Breast epithelium (tissue), 4 donors: ENCODE measurements at regions not wholly inside any gene's neighbourhood (a gene's known extent, or its start where the extent isn't known, plus 50 kb on each side); places are given as distances from the start of the nearest gene placed in this dataset.

Source experiments
- DNase-seq, 2 donors: peaks; one replicate each; pipeline ENCODE4 v3.0.0-alpha.2; 2019; ENCODE audit warnings: low spot score in 2 of 2
- H3K27ac ChIP-seq, 2 donors: fragments of 200-600 bp; sonication (generic) in 1 of 2; one replicate each; pipeline ENCODE4 v1.5.1; 2016 to 2019; ENCODE audit warnings: mild to moderate bottlenecking in 1 of 2
- H3K27me3 ChIP-seq, 2 donors: fragments of 200-600 bp; sonication (generic) in 1 of 2; one replicate each; pipeline versions ENCODE4 v1.5.1 to v1.6.0; 2017 to 2019; ENCODE audit warnings: control low read depth in 1 of 2, mild to moderate bottlenecking in 1 of 2
- H3K36me3 ChIP-seq: fragments of 200-600 bp; one replicate; pipeline ENCODE4 v1.5.1; 2019
- H3K4me1 ChIP-seq, 2 donors: fragments of 200-600 bp; sonication (generic); one replicate each; pipeline ENCODE4 v1.5.1; 2016 to 2019; ENCODE audit warnings: control low read depth in 1 of 2
- H3K4me3 ChIP-seq, 3 donors: fragments of 200-600 bp; sonication (generic); 1 replicate in 2 of 3; 2 replicates in 1 of 3; pipeline ENCODE4 v1.5.1; 2016 to 2019; ENCODE audit warnings: mild to moderate bottlenecking in 3 of 3, moderate library complexity in 2 of 3
- H3K9me3 ChIP-seq, 2 donors: fragments of 200-600 bp; sonication (generic) in 1 of 2; one replicate each; pipeline ENCODE4 v1.5.1; 2016 to 2019; ENCODE audit warnings: control low read depth in 1 of 2
- POLR2A ChIP-seq: fragments of 450-650 bp; IDR thresholded peaks from one replicate; pipeline ENCODE4 v1.6.1; 2016; ENCODE audit warnings: antibody characterized with exemption, mild to moderate bottlenecking, moderate library complexity
- POLR2AphosphoS5 ChIP-seq, 3 donors: sonication (generic); formaldehyde crosslinking; IDR thresholded peaks; one replicate each; pipeline ENCODE4 v1.6.1; 2017; ENCODE audit warnings: antibody characterized with exemption in 3 of 3
- intact Hi-C: fragments of 100-400 bp; cut with DNase I; formaldehyde crosslinking; loops from one replicate; pipeline ENCODE4 v1.15.1; 2023; ENCODE audit warnings: low total_unique reads
- TF ChIP-seq, protein P1 (sequence below), 3 donors: fragments of 450-650 bp; IDR thresholded peaks; one replicate each; pipeline ENCODE4 v1.5.1; 2016 to 2017; ENCODE audit warnings: antibody characterized with exemption in 3 of 3, mild to moderate bottlenecking in 3 of 3, moderate library complexity in 3 of 3

DNA sequence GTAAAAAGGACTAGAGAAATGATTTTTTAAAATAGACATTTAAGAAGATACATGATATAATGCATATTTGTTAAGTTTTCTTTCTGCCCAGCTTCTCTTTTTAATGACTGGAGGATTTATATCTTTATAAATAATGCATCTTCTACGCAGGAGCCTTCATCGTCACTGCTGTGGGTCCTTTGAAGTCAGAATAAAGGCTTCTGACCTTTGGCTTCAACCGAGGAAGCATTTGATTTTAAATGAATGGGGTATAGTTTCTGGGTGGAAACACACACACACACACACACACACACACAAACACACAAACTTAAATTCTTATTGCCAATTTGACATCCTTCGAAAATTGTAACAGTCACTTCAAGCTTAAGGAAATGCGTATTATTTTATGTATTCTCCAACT, 690.9 kb downstream of the BRINP3 start:
- DNase-seq: no peak
- TF ChIP-seq, protein P1, sequence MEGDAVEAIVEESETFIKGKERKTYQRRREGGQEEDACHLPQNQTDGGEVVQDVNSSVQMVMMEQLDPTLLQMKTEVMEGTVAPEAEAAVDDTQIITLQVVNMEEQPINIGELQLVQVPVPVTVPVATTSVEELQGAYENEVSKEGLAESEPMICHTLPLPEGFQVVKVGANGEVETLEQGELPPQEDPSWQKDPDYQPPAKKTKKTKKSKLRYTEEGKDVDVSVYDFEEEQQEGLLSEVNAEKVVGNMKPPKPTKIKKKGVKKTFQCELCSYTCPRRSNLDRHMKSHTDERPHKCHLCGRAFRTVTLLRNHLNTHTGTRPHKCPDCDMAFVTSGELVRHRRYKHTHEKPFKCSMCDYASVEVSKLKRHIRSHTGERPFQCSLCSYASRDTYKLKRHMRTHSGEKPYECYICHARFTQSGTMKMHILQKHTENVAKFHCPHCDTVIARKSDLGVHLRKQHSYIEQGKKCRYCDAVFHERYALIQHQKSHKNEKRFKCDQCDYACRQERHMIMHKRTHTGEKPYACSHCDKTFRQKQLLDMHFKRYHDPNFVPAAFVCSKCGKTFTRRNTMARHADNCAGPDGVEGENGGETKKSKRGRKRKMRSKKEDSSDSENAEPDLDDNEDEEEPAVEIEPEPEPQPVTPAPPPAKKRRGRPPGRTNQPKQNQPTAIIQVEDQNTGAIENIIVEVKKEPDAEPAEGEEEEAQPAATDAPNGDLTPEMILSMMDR (IDR thresholded peaks at IDR 0.05): no peak
- TF ChIP-seq POLR2A: no peak
- intact Hi-C loops: no loop called here
- Histone ChIP-seq H3K9me3 (no peaks in the 10 kb centered on the region), H3K36me3 (no peaks in the 10 kb centered on the region), H3K27me3 (no peaks in the 10 kb centered on the region), H3K4me3 (no peak overlapping the region), H3K4me1 (no peaks in the 10 kb centered on the region), H3K27ac (no peak overlapping the region)

DNA sequence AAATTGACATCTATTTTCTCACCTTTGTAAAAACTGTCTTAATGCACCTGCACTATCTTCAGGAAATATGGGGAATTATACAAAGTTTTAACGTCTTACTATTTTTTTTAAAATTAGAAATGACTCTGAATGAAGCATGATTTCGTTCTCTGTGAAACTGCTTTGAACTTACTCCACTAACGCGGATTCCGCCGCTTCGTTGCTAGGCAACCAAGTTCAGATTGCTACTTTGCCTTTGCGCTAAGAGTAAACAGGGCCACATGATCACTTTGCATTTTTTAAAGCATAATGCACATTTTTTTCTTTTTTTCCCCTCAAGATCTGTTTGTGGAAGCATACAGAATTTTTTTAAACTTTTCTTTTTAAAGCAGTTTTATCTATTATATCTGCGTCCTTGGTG, 690.5 kb downstream of the BRINP3 start:
- H3K9me3 ChIP-seq: no peaks in the 10 kb centered on the region
- no peaks in the 10 kb centered on the region for H3K4me1 ChIP-seq
- H3K27ac ChIP-seq: no peak overlapping the region
- DNase-seq: no peak
- intact Hi-C loops: no loop called here
- TF ChIP-seq POLR2A: no peak
- TF ChIP-seq POLR2AphosphoS5 (IDR thresholded peaks at IDR 0.05): no peak
- TF ChIP-seq, protein P1 (IDR thresholded peaks at IDR 0.05): no peak
- no peaks in the 10 kb centered on the region for H3K36me3 ChIP-seq
- no peaks in the 10 kb centered on the region for H3K27me3 ChIP-seq
- H3K4me3 ChIP-seq: no peak overlapping the region

DNA sequence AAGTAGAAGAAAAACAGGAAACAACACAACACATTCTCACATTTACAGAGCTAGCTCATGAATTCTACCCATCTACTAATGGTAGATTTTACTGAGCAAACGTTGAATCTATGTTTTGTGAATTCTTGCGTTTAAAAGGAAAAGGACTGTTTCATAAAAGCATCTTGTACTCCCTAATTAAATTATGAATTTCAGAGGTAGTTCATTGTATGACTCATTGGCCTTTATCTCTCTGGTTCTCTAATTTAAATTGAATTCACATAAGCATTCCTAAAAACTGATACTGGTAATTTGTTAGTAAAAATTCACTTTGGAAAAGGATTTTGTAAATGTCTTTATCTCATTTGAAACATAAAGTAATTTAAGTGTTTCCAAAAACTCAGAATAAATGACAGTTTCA, 687.3 kb downstream of the BRINP3 start:
- no peak overlapping the region for H3K27ac ChIP-seq
- no peaks in the 10 kb centered on the region for H3K4me1 ChIP-seq
- intact Hi-C loops: no loop called here
- TF ChIP-seq POLR2A (no peak), POLR2AphosphoS5 (IDR thresholded peaks at IDR 0.05) (no peak)
- TF ChIP-seq, protein P1 (IDR thresholded peaks at IDR 0.05): no peak
- H3K9me3 ChIP-seq: no peaks in the 10 kb centered on the region
- no peaks in the 10 kb centered on the region for H3K27me3 ChIP-seq
- no peaks in the 10 kb centered on the region for H3K36me3 ChIP-seq
- DNase-seq: no peak
- H3K4me3 ChIP-seq: no peak overlapping the region

DNA sequence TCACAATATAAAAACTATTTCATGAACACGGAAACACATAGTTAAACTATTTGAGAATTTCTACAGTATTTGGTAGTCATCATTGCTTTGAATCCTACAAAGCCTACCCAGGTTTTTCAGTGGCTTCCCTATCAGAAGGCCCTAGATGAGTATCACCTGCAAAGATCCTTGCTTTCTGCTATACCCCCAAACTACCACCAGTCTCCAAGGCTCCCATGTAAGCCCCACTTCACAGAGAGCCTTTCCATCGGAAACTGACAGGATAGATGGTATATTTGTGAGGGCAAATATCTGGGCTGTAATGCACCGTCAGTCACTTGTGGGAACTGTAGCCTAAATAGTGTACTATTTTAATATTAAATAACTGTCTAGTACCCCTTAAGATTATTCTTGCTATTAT, 674.3 kb downstream of the BRINP3 start:
- Histone ChIP-seq H3K4me1 (no peaks in the 10 kb centered on the region), H3K27ac (no peak overlapping the region), H3K4me3 (no peak overlapping the region), H3K36me3 (no peaks in the 10 kb centered on the region), H3K9me3 (no peaks in the 10 kb centered on the region), H3K27me3 (no peaks in the 10 kb centered on the region)
- DNase-seq: no peak
- intact Hi-C loops: no loop called here
- TF ChIP-seq, protein P1 (IDR thresholded peaks at IDR 0.05): no peak
- no peak for TF ChIP-seq POLR2A
- no peak for TF ChIP-seq POLR2AphosphoS5 (IDR thresholded peaks at IDR 0.05)

DNA sequence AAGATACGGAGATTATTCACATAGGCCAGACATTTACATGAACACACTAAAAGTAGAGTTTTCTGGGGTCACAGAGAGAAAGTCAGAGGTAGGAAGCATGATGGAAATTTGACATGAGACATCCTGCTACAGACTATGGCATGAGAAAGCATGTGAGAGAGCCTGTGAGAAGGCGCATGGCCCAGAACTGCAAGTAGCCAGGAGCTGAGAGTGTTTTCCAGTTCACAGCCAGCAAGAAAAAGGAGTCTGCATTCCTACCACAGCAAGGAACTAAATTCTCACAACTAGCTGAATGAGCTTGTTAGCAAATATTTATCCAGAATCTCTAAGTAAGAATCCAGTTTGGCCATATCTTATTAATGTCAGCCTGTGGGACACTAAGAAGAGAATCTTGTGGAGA, 673.3 kb downstream of the BRINP3 start:
- intact Hi-C loops: no loop called here
- Histone ChIP-seq H3K36me3 (no peaks in the 10 kb centered on the region), H3K4me1 (no peaks in the 10 kb centered on the region), H3K27ac (no peak overlapping the region), H3K4me3 (no peak overlapping the region), H3K9me3 (no peaks in the 10 kb centered on the region), H3K27me3 (no peaks in the 10 kb centered on the region)
- no peak for DNase-seq
- TF ChIP-seq, protein P1 (IDR thresholded peaks at IDR 0.05): no peak
- no peak for TF ChIP-seq POLR2AphosphoS5 (IDR thresholded peaks at IDR 0.05)
- no peak for TF ChIP-seq POLR2A
